OCI-LY3 (cell line): ENCODE measurements at regions not wholly inside any gene's neighbourhood (a gene's known extent, or its start where the extent isn't known, plus 50 kb on each side); places are given as distances from the start of the nearest gene placed in this dataset.

ENCODE experiments used
- EZH2phosphoT487 ChIP-seq: fragments of 200-600 bp; shearing (Covaris generic); IDR thresholded peaks from 2 replicates; pipeline ENCODE4 v1.6.1; 2018; ENCODE audit warnings: antibody characterized with exemption, mixed run types, low read depth
- TF ChIP-seq, protein P1 (sequence below): fragments of 200-600, 300-600 bp; sonication (generic); IDR thresholded peaks from 2 replicates; pipeline ENCODE4 v1.5.1; 2014; ENCODE audit warnings: antibody characterized with exemption, low read length, low read depth

DNA sequence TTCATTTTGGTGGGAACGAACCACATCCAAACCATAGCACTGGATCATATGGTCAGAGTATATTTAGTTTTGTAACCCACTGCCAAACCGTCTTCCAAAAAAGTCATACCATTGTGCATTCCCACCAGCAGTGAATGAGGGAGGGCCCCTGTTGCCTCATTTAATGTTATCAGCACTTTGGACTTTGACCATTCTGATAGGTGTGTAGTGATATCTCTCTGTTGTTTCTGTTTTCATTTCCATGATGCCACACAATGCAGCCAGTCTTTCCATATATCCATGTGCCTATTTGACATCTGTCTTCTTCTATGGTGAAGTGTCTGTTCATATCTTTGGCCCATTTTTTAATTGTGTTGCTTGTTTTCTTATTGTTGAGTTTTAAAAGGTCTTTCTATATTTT lies 105.0 kb upstream of the PPP2R2D start:
- TF ChIP-seq, protein P1, sequence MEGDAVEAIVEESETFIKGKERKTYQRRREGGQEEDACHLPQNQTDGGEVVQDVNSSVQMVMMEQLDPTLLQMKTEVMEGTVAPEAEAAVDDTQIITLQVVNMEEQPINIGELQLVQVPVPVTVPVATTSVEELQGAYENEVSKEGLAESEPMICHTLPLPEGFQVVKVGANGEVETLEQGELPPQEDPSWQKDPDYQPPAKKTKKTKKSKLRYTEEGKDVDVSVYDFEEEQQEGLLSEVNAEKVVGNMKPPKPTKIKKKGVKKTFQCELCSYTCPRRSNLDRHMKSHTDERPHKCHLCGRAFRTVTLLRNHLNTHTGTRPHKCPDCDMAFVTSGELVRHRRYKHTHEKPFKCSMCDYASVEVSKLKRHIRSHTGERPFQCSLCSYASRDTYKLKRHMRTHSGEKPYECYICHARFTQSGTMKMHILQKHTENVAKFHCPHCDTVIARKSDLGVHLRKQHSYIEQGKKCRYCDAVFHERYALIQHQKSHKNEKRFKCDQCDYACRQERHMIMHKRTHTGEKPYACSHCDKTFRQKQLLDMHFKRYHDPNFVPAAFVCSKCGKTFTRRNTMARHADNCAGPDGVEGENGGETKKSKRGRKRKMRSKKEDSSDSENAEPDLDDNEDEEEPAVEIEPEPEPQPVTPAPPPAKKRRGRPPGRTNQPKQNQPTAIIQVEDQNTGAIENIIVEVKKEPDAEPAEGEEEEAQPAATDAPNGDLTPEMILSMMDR = no peak
- no peak for TF ChIP-seq EZH2phosphoT487
